ENCODE measurements at regions not wholly inside any gene's neighbourhood (a gene's known extent, or its start where the extent isn't known, plus 50 kb on each side); places are given as distances from the start of the nearest gene placed in this dataset.

DNA sequence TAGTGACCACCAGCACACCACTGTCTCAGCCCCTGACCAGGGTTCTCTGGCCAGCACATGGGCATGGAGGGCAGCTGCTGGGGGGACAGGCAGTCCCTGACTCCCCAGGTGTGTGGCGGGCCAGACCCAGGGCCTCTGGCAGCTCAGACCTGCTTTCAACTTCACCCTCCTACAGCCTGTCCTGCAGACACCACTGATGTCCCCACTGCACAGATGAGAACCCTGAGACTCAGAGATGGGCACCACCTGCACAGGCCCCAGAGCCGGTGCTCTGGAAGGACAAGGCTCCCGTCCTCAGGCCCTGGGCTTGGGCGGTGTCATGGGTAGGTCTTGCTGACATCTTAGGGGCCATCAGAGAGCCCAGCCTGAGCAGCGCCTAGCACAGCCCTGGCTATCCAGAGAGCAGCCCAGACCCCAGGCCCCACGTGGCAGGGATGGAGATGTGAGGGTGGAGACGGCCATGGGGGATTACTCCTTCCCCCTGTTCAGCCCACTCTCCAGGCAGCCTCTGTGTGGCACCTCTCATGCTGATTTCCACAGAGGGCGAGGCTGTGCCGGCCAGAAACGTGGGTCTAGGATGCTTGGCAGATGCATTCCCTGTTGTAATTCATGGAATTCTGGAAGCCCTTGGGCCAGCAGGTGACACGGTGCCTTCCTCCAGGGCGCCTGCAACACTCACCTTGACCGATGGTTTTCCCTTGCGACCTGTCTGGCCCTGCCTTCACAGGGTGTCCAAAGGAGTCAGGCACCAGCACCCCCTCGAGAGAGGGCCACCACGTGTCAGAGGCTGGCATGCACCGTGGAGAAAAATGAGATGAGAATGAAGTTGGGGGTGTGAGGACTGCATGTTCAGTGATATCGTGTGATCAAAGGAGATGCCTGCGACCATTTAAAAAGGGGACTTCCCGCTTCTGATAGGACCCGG, 61.2 kb upstream of the GLI2 start:
- Histone ChIP-seq H3K36me3 (no peaks in the 10 kb centered on the region), H3K4me1 (peaks cover 38 to 62% of the 10 kb centered on the region in 2 donors), H3K9me3 (no peaks in the 10 kb centered on the region), H3K4me3 (replicated peaks in 1 of 3) (no peak overlapping the region), H3K27me3 (no peaks in the 10 kb centered on the region), H3K27ac (no peak overlapping the region)
- intact Hi-C loops (cut with DNase I) = loop anchor here (10.0 kb wide), 1 partner anchor 150 kb away; no protein-coding TSS in a partner anchor
- WGBS, 2 donors = 92 to 94% methylated on average over 13 to 20 of the region's 21 CpGs
- no peak for DNase-seq
- no peak for TF ChIP-seq POLR2A (IDR thresholded peaks at IDR 0.05)
- TF ChIP-seq, protein P1, sequence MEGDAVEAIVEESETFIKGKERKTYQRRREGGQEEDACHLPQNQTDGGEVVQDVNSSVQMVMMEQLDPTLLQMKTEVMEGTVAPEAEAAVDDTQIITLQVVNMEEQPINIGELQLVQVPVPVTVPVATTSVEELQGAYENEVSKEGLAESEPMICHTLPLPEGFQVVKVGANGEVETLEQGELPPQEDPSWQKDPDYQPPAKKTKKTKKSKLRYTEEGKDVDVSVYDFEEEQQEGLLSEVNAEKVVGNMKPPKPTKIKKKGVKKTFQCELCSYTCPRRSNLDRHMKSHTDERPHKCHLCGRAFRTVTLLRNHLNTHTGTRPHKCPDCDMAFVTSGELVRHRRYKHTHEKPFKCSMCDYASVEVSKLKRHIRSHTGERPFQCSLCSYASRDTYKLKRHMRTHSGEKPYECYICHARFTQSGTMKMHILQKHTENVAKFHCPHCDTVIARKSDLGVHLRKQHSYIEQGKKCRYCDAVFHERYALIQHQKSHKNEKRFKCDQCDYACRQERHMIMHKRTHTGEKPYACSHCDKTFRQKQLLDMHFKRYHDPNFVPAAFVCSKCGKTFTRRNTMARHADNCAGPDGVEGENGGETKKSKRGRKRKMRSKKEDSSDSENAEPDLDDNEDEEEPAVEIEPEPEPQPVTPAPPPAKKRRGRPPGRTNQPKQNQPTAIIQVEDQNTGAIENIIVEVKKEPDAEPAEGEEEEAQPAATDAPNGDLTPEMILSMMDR (IDR thresholded peaks at IDR 0.05) = no peak

- no peaks in the 10 kb centered on the region for H3K36me3 ChIP-seq
- no peaks in the 10 kb centered on the region for H3K9me3 ChIP-seq
- H3K27me3 ChIP-seq = no peaks in the 10 kb centered on the region
- intact Hi-C loops (cut with DNase I) = loop anchor here (10.0 kb wide), 1 partner anchor 151 kb away; no protein-coding TSS in a partner anchor
- peaks cover 31 to 58% of the 10 kb centered on the region in 2 donors for H3K4me1 ChIP-seq
- TF ChIP-seq, protein P1 (IDR thresholded peaks at IDR 0.05) = peak; percentile 75 to 94 (median 81)
- no peak for TF ChIP-seq POLR2A (IDR thresholded peaks at IDR 0.05)
- H3K4me3 ChIP-seq (replicated peaks in 1 of 3) = no peak overlapping the region
- H3K27ac ChIP-seq = peak overlapping the region in 1 of 3 donors; percentile 33
- DNase-seq = peak; percentile 74 to 83
- WGBS, 2 donors = 33 to 39% methylated on average over 9 to 26 of the region's 26 CpGs
These were observed 60.1 kb upstream of the GLI2 start for GRCh38 chr2:120675460-120676130.

DNA sequence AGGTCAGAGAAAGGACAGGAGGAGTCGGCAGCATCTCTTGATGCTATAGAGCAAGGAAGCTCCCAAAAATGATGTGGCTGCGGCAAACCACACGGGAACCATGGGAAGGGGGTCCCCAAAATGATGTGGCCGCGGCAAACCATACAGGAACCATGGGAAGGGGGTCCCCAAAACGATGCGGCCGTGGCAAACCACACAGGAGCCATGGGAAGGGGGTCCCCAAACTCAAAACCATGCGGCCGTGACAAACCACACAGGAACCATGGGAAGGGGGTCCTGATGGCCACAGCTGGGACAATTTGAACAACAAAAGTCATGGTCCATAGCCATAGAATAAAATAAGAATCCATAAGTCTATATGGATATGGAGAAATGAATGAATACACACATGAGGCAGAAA, 58.4 kb upstream of the GLI2 start:
- 90 to 91% methylated on average over 10 of the region's 10 CpGs for WGBS, 2 donors
- Histone ChIP-seq H3K4me3 (replicated peaks in 1 of 3) (no peak overlapping the region), H3K27ac (peak overlapping the region; percentile 42 to 78 (median 74)), H3K27me3 (no peaks in the 10 kb centered on the region), H3K36me3 (no peaks in the 10 kb centered on the region), H3K9me3 (no peaks in the 10 kb centered on the region), H3K4me1 (peaks cover 20 to 42% of the 10 kb centered on the region in 2 donors)
- no peak for TF ChIP-seq POLR2A (IDR thresholded peaks at IDR 0.05)
- TF ChIP-seq, protein P1 (IDR thresholded peaks at IDR 0.05) = no peak
- intact Hi-C loops (cut with DNase I) = loop anchor here (10.0 kb wide), 1 partner anchor 152 kb away; no protein-coding TSS in a partner anchor
- no peak for DNase-seq

DNA sequence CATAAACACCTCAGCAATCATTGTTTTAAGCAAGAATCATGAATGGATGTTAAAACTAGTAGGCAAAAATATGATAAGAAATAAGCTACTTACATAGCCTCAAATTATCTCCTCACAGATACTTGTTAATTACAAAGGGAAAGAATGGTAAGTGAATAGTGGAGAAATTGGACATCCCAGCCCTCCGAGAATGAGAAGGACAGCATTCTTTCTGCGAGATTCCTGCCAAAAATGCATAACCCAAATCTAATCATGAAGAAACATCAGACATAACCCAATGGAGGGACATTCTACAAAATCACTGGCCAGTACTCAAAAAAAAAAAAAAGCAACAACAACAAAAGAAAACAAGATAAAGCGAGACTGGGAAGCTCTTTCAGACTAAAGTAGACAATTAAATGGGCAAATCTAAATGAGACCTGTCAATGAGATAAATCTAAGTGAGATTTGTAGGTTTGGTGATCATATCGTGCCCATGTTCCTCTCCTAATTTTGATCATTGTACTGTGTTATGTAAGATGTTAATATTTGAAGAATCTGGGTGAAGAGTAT, 57.9 kb upstream of the GLI2 start:
- peaks cover 18 to 41% of the 10 kb centered on the region in 2 donors for H3K4me1 ChIP-seq
- TF ChIP-seq, protein P1 (IDR thresholded peaks at IDR 0.05) = no peak
- no peak for TF ChIP-seq POLR2A (IDR thresholded peaks at IDR 0.05)
- H3K4me3 ChIP-seq (replicated peaks in 1 of 3) = no peak overlapping the region
- no peaks in the 10 kb centered on the region for H3K9me3 ChIP-seq
- WGBS, 2 donors = 40 to 45% methylated on average over 4 of the region's 4 CpGs
- intact Hi-C loops (cut with DNase I) = loop anchor here (10.0 kb wide), 1 partner anchor 153 kb away; no protein-coding TSS in a partner anchor
- no peaks in the 10 kb centered on the region for H3K27me3 ChIP-seq
- H3K36me3 ChIP-seq = no peaks in the 10 kb centered on the region
- DNase-seq = no peak
- peak overlapping the region; percentile 42 to 78 (median 74) for H3K27ac ChIP-seq
